HEK293 (cell line): ENCODE measurements at regions not wholly inside any gene's neighbourhood (a gene's known extent, or its start where the extent isn't known, plus 50 kb on each side); places are given as distances from the start of the nearest gene placed in this dataset.

ENCODE experiments used
- OSR2 ChIP-seq: fragments of 450-650 bp; formaldehyde crosslinking; IDR thresholded peaks from 2 replicates; pipeline ENCODE4 v1.5.1; 2016; ENCODE audit warnings: missing biosample characterization, missing genetic modification characterization
- REPIN1 ChIP-seq: fragments of 450-650 bp; formaldehyde crosslinking; IDR thresholded peaks from 2 replicates; pipeline ENCODE4 v1.5.1; 2017; ENCODE audit warnings: missing biosample characterization, missing genetic modification characterization, low read depth
- ZBTB7A ChIP-seq: fragments of 450-650 bp; formaldehyde crosslinking; IDR thresholded peaks from 2 replicates; pipeline ENCODE4 v1.5.1; 2016; ENCODE audit warnings: low read depth, missing biosample characterization, missing genetic modification characterization
- ZFP37 ChIP-seq: fragments of 450-650 bp; formaldehyde crosslinking; IDR thresholded peaks from 2 replicates; pipeline ENCODE4 v1.5.1; 2016; ENCODE audit warnings: missing biosample characterization, missing genetic modification characterization
- ZNF10 ChIP-seq: fragments of 450-650 bp; formaldehyde crosslinking; IDR thresholded peaks from 2 replicates; pipeline ENCODE4 v1.5.1; 2017; ENCODE audit warnings: missing biosample characterization, missing genetic modification characterization
- ZNF404 ChIP-seq: fragments of 450-650 bp; formaldehyde crosslinking; IDR thresholded peaks from 2 replicates; pipeline ENCODE4 v1.5.1; 2017; ENCODE audit warnings: missing biosample characterization, missing genetic modification characterization
- ZNF792 ChIP-seq: fragments of 450-650 bp; formaldehyde crosslinking; IDR thresholded peaks from 2 replicates; pipeline ENCODE4 v1.5.1; 2016; ENCODE audit warnings: missing biosample characterization, missing genetic modification characterization
- TF ChIP-seq, protein P1 (sequence below): fragments of 450-650 bp; formaldehyde crosslinking; IDR thresholded peaks from 2 replicates; pipeline ENCODE4 v1.5.1; 2016; ENCODE audit warnings: missing biosample characterization, missing genetic modification characterization
- TF ChIP-seq, protein P2 (sequence below): fragments of 450-650 bp; formaldehyde crosslinking; IDR thresholded peaks from 2 replicates; pipeline ENCODE4 v1.5.1; 2016; ENCODE audit warnings: missing biosample characterization, missing genetic modification characterization

DNA sequence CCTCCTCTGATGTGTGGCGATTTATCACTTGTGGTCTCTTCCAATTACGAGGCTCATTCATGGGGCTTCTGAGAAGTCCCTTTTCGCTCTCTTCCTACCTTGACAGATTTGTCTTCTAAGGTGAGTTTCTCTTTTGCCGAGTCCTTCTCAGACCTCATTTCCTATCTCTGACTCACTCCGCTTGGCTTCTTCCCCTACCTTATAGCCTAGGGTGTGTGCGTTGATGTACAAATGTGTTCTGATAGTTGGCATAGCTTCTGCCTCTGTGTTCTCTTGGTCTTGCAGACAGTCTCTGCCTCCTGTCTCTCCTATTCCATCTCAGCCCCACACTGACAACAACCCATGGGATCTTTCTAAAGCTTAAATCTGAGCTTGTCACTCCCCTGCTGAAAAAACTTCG lies 56.9 kb upstream of the SHB start:
- TF ChIP-seq, protein P1, sequence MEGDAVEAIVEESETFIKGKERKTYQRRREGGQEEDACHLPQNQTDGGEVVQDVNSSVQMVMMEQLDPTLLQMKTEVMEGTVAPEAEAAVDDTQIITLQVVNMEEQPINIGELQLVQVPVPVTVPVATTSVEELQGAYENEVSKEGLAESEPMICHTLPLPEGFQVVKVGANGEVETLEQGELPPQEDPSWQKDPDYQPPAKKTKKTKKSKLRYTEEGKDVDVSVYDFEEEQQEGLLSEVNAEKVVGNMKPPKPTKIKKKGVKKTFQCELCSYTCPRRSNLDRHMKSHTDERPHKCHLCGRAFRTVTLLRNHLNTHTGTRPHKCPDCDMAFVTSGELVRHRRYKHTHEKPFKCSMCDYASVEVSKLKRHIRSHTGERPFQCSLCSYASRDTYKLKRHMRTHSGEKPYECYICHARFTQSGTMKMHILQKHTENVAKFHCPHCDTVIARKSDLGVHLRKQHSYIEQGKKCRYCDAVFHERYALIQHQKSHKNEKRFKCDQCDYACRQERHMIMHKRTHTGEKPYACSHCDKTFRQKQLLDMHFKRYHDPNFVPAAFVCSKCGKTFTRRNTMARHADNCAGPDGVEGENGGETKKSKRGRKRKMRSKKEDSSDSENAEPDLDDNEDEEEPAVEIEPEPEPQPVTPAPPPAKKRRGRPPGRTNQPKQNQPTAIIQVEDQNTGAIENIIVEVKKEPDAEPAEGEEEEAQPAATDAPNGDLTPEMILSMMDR (tag by site-specific recombination) = no peak
- no peak for TF ChIP-seq ZNF792 (tag by site-specific recombination)
- TF ChIP-seq ZFP37 (tag by site-specific recombination) = no peak
- TF ChIP-seq REPIN1 (tag by site-specific recombination) = no peak
- TF ChIP-seq ZBTB7A (tag by site-specific recombination) = no peak
- no peak for TF ChIP-seq ZNF404 (tag by site-specific recombination)
- TF ChIP-seq OSR2 (tag by site-specific recombination) = no peak
- no peak for TF ChIP-seq ZNF10 (tag by site-specific recombination)
- TF ChIP-seq, protein P2, sequence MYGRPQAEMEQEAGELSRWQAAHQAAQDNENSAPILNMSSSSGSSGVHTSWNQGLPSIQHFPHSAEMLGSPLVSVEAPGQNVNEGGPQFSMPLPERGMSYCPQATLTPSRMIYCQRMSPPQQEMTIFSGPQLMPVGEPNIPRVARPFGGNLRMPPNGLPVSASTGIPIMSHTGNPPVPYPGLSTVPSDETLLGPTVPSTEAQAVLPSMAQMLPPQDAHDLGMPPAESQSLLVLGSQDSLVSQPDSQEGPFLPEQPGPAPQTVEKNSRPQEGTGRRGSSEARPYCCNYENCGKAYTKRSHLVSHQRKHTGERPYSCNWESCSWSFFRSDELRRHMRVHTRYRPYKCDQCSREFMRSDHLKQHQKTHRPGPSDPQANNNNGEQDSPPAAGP (tag by site-specific recombination) = no peak
